HG02642 (cell line): ENCODE measurements at regions not wholly inside any gene's neighbourhood (a gene's known extent, or its start where the extent isn't known, plus 50 kb on each side); places are given as distances from the start of the nearest gene placed in this dataset.
"Not testable (repeated sequence)": the region's sequence is repeated elsewhere in the genome, so short reads cannot be mapped to it uniquely, and the experiment has no call there.

Experiments used
- ATAC-seq: cut with Tn5 transposase; IDR thresholded peaks from one replicate; pipeline ENCODE4 v1.9.1; 2021; ENCODE audit warnings: mild to moderate bottlenecking; ENCODE audit not compliant: unreplicated experiment, poor library complexity

DNA sequence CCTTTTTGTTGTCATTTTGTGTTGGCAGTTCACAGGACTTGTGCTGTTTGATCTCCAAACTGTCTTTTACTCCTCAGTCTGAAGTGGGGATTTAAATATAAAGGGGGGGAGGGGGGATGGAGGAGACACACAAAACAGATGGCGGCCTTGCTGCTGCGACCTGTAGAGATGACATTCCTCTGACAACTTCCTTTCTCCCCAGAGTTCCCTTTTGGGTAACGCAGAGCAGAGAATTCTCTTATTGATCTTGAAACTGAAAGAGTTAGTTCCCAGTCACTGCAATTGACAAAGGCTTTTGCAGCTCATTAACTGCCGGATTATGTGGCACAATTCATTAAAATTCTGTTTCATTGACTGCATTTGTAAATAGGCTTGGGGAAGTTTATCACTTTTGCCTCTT lies 279.3 kb downstream of the TSN start:
- no peak for ATAC-seq

DNA sequence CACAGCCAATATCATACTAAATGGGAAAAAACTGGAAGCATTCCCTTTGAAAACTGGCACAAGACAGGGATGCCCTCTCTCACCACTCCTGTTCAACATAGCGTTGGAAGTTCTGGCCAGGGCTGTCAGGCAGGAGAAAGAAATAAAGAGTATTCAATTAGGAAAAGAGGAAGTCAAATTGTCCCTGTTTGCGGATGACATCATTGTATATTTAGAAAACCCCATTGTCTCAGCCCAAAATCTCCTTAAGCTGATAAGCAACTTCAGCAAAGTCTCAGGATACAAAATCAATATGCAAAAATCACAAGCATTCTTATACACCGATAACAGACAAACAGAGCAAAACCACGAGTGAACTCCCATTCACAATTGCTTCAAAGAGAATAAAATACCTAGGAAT lies 283.4 kb downstream of the TSN start:
- not testable (repeated sequence) for ATAC-seq

DNA sequence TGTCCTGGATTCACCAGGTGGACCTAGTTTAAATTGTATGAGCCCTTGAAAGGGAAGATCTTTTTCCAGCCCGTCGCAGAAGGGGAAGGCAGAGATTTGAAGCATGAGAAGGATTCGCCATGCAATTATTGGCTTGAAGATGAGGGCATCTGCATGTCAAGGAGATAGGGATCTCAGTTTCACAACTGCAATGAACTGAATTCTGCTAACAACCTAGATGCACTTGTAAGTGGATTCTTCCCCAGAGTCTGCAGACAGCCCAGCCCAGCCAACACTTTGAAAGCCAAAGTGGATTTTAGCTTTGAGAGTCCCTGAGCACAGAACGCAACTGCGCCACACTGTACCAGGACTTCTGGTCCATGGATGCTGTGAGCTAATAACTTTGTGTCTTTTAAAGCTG lies 286.0 kb downstream of the TSN start:
- ATAC-seq, result no peak

DNA sequence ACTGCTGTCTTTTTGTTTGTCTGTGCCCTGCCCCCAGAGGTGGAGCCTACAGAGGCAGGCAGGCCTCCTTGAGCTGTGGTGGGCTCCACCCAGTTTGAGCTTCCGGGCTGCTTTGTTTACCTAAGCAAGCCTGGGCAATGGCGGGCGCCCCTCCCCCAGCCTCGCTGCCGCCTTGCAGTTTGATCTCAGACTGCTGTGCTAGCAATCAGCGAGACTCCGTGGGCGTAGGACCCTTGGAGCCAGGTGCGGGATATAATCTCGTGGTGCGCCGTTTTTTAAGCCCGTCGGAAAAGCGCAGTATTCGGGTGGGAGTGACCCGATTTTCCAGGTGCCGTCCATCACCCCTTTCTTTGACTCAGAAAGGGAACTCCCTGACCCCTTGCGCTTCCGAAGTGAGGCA lies 296.2 kb downstream of the TSN start:
- ATAC-seq, result not testable (repeated sequence)

DNA sequence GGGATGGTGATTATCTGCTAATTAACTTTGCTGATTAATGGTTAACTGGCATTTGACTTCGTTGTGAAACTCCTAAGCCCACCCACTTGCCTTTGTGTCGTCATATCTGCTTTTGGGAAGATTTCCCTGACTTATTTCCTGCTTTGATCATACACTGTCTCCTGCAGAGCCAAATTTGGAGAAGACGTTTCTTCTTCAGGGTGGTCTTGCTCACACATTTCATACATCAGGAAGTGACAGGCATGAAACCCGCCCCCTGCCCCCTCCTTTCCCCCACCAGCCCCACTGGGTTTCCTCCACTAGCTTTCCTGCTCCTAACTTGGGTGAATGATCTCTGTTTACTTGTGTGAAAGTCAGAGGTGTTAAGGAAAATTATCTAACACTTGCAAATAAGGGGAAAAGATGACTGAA lies 300.1 kb downstream of the TSN start:
- no peak for ATAC-seq

DNA sequence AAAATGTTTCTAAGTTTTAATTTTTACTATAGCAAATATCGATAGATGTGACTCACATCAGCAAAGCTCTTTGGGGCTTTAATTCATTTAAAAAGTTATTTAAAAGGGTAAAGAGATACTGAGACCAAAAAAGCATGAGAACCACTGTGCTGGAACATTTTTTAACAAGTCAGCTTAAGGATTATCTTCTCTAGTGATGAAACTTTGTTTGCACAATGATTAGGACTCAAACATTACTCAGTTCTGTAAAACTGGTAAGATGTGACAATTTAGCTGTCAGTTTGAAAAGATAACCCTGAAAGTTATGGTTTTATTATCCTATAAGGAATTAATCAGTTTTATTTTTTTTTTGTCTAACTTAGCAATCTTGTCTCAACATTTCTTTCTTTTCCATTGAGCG lies 301.4 kb downstream of the TSN start:
- no peak for ATAC-seq

DNA sequence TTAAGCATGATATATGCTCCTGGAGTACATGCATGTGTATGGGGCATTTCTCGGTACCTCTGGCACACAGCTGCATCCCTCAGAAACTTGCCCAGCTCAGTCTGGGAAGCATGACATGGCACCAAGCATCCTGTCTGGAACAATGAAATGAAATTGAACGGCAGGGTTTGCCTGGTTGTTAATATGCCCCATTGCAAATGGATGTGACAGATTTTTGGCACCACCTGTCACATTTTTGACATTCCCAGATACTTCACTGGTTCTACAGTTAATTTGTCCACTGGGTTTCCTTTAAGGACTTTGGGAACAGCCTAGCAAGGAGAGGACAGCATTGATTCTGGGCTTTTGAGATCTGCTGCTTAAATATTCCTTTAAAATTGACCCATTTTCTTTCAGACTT lies 305.8 kb downstream of the TSN start:
- no peak for ATAC-seq

DNA sequence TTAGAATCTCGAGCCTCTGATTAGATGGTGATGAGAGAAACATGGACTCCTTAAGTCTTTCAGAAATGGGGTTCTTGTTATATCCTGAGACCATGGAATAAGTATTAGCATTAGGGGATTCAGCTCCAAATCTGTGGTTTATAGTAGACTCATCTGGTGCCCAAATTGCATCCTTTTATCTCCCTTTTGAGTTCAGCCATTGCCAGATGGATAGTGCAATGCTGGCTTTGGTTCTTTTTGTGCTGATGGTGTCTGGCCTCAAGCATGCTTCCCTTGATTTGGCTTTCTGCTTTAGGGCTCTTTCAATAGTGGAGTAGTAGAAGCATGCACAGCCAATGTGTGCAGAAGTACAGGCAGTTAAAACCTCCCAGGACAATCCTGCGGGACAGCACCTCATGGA lies 306.4 kb downstream of the TSN start:
- no peak for ATAC-seq

DNA sequence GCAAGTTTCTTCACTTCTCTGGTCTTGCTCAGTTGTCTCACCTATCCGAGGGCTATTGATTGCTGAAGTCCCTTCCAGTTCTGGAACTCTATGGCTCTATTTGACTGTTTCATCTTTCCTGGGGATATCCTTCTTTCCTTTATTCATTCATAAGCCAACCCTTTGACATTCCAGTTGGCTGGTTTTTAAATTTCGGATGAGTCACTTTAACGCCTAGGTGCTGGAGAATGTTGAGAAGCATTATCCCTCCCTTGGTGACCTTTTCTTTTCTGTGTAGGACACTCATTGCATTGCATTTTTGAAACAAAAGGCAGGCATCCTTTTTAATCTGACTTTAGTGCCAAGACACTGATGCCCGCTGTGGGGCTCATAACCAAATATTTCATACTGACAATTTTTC lies 307.1 kb downstream of the TSN start:
- no peak for ATAC-seq

DNA sequence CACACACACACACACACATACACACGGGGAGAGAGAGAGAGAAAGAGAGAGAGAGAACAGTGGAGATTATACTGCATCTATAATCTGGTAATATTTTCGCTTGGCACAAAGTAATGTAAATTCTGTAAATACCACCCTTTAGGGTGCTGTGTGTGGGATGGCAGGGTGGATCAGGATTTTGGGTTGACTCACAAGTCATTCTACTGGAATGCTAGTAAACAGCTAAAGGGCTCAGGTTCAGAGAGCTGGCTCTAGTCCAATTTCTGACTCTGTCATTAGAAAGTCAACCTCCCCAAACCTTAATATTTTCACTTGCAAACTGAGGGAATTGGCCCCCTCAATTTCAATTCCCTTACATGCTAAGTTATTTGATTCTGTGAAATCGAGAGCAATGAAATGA lies 308.3 kb downstream of the TSN start:
- no peak for ATAC-seq

DNA sequence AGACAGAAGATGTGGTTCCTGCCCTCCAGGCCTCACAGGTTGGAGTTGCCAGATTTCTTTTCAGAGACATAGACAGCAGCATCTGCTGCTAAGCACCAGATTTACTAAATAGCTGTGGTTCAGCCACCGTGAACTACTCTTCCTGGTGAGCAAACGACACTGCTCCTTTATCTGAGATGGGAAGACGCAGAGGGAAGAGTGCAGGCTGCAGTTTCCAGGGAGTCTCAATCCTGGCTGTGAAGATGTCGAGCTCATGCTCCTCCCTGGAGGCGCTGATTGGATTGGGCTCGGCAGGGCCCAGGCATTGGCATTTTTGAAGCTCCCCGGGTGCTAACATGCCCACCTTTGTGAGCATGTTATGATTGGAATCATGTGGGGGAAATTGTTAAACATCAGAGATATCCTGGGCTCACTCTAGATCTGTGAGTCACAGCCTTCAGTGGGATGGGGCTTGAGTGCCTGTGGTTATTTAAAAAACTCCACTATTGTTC lies 314.8 kb downstream of the TSN start:
- ATAC-seq, result no peak

DNA sequence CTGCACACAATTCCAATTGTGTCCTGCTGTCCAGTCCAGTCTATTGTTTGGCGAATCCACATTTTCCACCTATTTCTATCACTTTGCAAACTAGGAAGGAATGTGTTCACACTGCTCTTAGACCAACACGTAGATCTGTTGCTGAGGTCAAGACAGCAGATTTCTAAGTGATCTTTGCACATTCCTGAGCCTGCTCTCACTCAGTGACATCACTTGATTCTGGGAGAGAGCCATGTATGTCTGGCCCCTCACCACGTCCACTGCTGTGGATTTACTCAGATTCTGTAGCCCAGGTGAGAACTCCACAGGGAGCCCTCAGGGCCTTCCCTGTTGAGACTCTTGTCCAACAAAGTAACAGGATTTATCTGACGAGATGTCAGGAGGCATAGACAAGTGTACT lies 317.2 kb downstream of the TSN start:
- no peak for ATAC-seq

DNA sequence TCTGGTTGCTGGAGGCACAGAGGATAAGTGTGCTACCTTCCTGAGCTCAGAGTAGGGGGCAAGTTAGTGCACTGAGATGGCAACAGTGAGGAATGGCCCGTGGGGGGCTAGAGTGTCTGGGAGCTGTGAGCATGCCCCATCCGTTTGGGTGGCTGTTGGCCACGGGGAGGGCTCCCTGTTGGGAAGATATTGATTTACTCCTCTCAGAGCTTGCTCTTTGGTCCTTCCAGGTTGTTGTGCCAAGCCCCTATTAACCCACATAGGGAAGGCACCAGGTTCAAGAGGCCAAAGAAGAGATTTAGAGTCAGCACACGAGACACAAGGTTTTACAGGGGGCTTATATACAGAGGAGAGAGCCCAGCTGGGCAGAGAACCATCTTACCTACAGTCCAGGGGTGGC lies 318.8 kb downstream of the TSN start:
- no peak for ATAC-seq

DNA sequence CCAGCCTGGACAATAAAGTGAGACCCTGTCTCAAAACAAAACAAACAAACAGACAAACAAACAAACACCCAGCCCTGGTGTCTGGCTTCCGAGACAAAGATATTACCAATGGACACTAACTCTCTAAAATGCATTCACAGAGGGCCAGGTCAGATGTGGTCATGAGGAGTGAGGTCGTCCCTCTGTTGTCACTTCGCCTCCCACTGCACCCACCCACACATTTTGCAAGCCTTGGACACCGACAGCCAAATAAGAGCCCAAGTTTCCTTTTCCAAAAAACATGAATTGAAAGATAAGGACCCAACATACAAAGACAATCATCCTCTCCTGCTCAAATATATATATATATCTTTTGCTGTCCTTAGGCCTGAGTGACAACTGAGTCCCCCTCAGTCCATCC lies 319.9 kb downstream of the TSN start:
- no peak for ATAC-seq

DNA sequence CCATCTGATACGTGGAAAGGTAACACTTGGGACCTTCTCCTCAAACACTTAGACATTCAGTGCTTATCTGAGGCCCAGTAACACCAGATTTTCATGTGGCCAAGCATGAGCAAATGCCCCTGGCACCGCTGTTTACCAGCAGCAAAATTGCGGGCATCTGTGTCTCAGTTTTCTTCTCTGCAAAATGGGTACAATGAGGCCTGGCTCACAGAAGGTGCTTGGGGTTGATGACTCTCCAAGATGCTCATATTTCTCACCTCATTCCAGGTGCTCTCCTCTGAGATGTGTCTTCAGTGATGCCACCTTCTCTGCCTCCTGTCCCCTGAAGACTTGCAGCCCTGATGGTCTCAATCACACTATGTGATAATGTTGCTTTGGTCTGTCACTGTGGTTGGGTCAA lies 321.7 kb downstream of the TSN start:
- ATAC-seq, result no peak

DNA sequence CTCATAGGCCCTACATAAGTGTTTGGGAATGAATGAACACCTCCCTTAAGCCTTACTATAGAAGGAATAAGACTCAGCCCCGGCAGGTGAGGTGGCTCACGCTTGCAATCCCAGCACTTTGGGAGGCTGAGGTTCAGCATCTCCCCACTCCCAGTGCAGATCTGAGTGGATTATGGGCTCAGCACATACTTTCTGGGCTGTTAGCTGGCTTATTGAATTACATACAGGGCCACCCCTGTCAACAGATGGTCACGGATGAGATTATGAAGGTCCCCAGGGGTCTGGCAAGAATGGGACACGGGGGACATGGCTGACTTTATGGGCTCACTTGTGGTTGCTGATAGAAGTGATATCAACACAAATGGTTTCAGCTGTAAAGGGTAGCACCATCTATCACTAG lies 322.3 kb downstream of the TSN start:
- ATAC-seq, result no peak

DNA sequence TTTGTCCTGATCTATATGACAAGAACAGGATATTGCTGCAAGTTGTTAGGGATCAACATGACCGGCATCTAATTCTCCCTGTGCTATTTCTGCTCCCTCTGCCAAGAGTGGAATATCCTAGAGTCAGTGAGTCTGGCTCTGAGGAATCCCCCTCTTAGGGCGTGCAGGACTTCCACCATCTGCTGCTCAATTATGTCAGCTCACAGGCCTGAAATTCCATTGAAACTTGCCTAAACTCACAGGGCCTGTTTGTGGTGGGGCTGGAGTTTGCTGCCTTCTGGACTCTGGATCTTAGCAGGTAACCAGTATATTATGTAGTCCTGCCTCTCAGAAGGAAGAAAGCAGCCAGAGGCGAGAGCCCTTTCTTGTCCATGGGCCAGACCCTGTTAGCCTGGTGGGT lies 323.0 kb downstream of the TSN start:
- ATAC-seq, result no peak

DNA sequence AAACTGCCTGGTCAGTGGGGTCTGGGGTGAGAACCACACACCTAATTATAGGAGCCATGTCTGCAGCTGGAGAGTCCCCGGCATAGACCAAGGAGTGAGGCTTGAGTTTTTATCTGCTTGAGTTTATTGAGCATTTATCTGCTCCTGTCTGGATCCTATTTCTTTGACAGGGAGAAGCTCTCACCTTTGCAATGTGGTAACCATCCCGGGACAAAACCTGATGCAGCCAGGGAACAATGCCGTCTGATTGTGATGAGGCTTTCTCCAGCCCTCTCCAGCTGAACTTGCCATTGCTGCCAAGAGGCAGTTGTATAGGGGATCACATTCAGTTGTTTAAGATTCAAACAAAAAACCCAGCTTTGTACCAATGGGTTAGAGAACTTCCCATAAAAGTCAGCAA lies 324.4 kb downstream of the TSN start:
- no peak for ATAC-seq

DNA sequence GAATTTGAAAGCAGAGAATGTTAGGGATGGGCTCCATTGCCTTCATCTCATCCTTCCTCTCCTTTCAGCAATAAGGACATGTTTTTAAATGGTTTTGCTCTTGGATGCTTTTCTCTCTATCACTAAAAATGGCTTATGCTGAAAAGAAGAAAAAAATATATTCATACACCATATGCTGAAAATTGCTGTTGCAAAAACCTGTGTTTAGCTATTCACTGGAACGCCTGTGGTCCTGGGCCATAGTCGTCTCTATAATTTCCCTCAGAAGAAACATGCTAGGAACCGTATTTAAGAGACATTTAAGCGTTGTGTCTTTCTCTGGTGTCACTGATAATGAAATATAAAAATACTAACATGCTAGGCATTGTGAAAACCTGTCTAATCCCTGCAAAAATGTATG lies 324.9 kb downstream of the TSN start:
- ATAC-seq, result no peak

DNA sequence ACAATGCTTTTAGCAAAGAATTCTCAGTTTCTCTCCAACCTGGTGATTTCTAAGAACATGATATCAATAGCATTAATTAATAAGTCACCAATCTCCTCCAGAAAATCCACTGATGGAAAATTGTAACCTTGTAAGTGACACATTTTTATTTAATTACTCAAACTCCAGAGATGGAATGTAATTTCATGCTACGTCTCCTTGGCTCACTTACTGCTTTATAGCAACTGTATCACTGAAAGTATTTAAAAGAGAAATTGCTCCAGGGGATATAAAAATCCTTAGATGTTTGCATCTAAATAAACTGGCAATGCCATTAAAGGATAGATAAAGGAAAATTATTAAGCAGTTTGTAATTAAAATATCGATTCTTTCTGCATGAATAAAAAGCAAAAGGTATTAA lies 325.4 kb downstream of the TSN start:
- no peak for ATAC-seq

DNA sequence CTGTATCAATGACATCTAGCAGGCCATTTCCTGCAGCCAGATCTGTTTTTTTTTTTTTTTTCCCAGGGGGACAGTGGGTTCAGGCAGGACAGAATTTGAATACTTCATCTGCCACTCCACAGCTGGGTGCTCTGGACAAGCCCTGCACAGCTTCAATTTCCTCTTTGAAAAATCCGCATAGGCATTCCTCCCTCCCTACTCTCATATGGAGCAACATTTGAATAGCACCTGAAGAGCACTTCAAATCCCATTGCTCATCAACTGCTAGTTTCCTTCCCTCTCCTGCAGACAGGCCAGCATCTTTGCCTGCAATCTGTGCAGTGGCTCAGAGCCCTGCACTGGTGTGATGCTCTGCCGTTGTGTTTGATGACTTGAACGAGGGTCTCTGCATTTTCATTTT lies 326.3 kb downstream of the TSN start:
- ATAC-seq, result no peak

DNA sequence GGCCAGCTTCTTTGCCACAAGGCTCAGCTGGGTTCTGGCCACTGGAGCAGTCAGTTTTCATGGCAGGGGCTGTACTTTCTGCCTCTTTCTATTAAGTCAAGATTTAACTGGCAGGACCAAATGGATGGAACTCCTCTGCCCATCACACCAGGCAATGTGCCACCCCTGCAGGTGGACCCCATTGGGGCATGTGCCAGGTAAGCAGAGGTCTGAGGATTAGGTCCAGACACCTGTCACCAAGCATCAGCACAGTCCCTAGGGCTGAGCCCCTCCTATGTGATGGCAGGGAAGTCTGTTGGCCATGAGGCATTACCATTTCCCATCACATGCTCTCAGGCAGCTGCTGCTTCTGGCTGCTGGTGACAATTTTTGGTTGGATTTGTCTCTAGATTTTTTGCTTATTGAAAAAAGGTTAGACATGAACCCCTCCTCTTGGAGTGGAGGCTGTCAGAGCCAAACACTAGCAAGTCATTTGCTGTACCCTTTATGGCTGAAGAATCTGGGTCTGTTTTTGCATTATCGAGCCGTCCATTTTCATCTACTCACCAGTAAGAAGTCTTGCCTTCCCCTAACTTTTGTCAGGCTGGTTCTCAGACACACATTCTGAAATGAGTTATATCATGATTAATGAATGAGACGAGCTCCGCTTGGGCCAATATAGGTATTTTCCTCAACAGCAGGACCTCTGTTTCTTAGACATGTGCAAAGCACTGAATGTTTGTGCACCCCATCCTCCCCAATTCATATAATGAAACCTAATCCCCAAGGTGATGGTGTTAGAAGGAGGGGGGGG lies 328.0 kb downstream of the TSN start:
- no peak for ATAC-seq

DNA sequence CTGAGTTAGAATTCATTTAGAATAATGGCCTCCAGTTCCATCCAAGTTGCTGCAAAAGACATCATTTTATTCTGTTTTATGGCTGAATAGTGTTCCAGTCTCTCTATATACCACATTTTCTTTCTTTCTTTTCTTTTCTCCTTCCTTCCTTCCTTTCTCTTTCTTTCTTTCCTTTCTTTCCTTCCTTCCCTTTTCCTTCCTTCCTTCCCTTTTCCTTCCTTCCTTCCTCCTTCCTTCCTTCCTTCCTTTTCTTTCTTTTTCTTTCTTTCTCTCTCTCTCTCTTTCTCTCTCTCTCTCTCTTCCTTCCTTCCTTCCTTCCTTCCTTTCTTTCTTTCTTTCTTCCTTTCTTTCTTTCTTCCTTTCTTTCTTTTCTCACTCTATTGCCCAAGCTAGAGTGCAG lies 330.2 kb downstream of the TSN start:
- ATAC-seq, result not testable (repeated sequence)
